HepG2 (cell line): ENCODE measurements at regions not wholly inside any gene's neighbourhood (a gene's known extent, or its start where the extent isn't known, plus 50 kb on each side); places are given as distances from the start of the nearest gene placed in this dataset.
A peak's percentile ranks its signal among the peaks of the same experiment; 100 is the strongest.

ENCODE experiments used
- ATAC-seq: fragments of 200-7000 bp; cut with Tn5 transposase; 3 replicates; pipeline ENCODE4 v1.9.1; 2020; ENCODE audit warnings: mild to moderate bottlenecking, moderate library complexity
- BruUV-seq: library from RNA; stranded (reverse); fragments of 400-500 nt; replicated peaks from 2 replicates; lab custom pipeline; 2021; lab: Mats Ljungman, UMichigan
- CTCF ChIA-PET: fragments of 300-600 bp; formaldehyde crosslinking; extraction: SDS; loops from one replicate; lab custom pipeline; 2021; ENCODE audit warnings: low total read pairs, inconsistent platforms, low intra/inter-chr PET ratio; lab: Yijun Ruan, JAX
- POLR2A ChIA-PET: fragments of 350-600 bp; sonication (Branson Sonifier 250); formaldehyde crosslinking; loops from one replicate; lab custom pipeline; 2020; ENCODE audit warnings: antibody characterized with exemption, inconsistent platforms; lab: Yijun Ruan, JAX
- DNase-seq: peaks from one replicate; pipeline ENCODE4 v3.0.0-alpha.2; 2015; ENCODE audit warnings: low spot score
- FAIRE-seq: peaks from 3 replicates; lab custom pipeline; 2011; peaks lifted over from hg19 to GRCh38; lab: Jason Lieb, UNC
- H2AFZ ChIP-seq: one replicate; pipeline ENCODE4 v1.6.1; 2011; ENCODE audit warnings: low read length, inconsistent platforms
- H3K27ac ChIP-seq: fragments of 300-600 bp; 3 replicates; pipeline ENCODE4 v1.8.0; 2011; ENCODE audit warnings: mixed run types, mild to moderate bottlenecking, mixed read lengths, low read length, inconsistent platforms; ENCODE audit not compliant: insufficient read depth; ENCODE audit errors: extremely low read length
- H3K27me3 ChIP-seq, 2 experiments: fragments of 200-600 bp in 1 of 2; 2 replicates in 1 of 2; 3 replicates in 1 of 2; pipeline versions ENCODE4 v1.6.0 to v1.8.0; 2011; ENCODE audit warnings: low read length in 2 of 2, mild to moderate bottlenecking in 2 of 2, moderate library complexity in 2 of 2, inconsistent platforms in 1 of 2; ENCODE audit not compliant: insufficient read depth in 2 of 2, control insufficient read depth in 1 of 2
- H3K36me3 ChIP-seq, 2 experiments: fragments of 200-600 bp in 1 of 2; replicated peaks in 1 of 2; 2 replicates in 1 of 2; 3 replicates in 1 of 2; pipeline versions ENCODE4 v1.5.1 to v1.8.0; 2011; ENCODE audit warnings: low read length in 2 of 2, inconsistent platforms in 1 of 2; ENCODE audit not compliant: insufficient read depth in 2 of 2, control insufficient read depth in 1 of 2
- H3K4me1 ChIP-seq: 2 replicates; pipeline ENCODE4 v1.5.1; 2012; ENCODE audit warnings: low read length, inconsistent platforms; ENCODE audit not compliant: insufficient read depth
- H3K4me2 ChIP-seq: 2 replicates; pipeline ENCODE4 v1.6.0; 2011; ENCODE audit warnings: low read depth, low read length, inconsistent platforms
- H3K4me3 ChIP-seq, 3 experiments: fragments of 200-600 bp in 1 of 3; sonication (generic), shearing (Covaris generic) in 1 of 3; replicated peaks in 1 of 3; 2 replicates each; pipeline ENCODE4 v1.5.1; 2011 to 2016; ENCODE audit warnings: low read length in 3 of 3, inconsistent platforms in 2 of 3, low read depth in 2 of 3, mild to moderate bottlenecking in 2 of 3, control low read depth in 1 of 3, mixed read lengths in 1 of 3; ENCODE audit not compliant: insufficient read depth in 1 of 3
- H3K79me2 ChIP-seq: one replicate; pipeline ENCODE4 v1.6.1; 2011; ENCODE audit warnings: low read length, inconsistent platforms; ENCODE audit not compliant: insufficient read depth
- H3K9ac ChIP-seq: 2 replicates; pipeline ENCODE4 v1.6.0; 2011; ENCODE audit warnings: mild to moderate bottlenecking, low read depth, low read length, inconsistent platforms; ENCODE audit not compliant: insufficient read depth
- H3K9me3 ChIP-seq: 2 replicates; pipeline ENCODE4 v1.5.1; 2012; ENCODE audit warnings: mild to moderate bottlenecking, low read length
- H4K20me1 ChIP-seq: 2 replicates; pipeline ENCODE4 v1.6.0; 2011; ENCODE audit warnings: inconsistent platforms, mild to moderate bottlenecking, low read length, moderate library complexity; ENCODE audit not compliant: insufficient read depth
- KDM4B ChIP-seq: sonication (generic); formaldehyde crosslinking; IDR thresholded peaks from 2 replicates; pipeline ENCODE4 v1.4.0; 2020; ENCODE audit warnings: missing genetic modification reagents
- MED1 ChIP-seq: sonication (generic); formaldehyde crosslinking; IDR thresholded peaks from 2 replicates; pipeline ENCODE4 v1.4.0; 2020; ENCODE audit warnings: missing genetic modification reagents
- POLR2G ChIP-seq: fragments of 200-400 bp; formaldehyde crosslinking; IDR thresholded peaks from 2 replicates; pipeline ENCODE4 v1.6.1; 2018; ENCODE audit warnings: mild to moderate bottlenecking, low read depth, low read length, moderate library complexity
- SMC3 ChIP-seq: IDR thresholded peaks from 2 replicates; pipeline ENCODE4 v1.6.1; 2011; ENCODE audit warnings: low read length, improper control_type of control experiment
- SNAPC2 ChIP-seq: sonication (generic); formaldehyde crosslinking; IDR thresholded peaks from 2 replicates; pipeline ENCODE4 v1.8.1; 2022; ENCODE audit warnings: mild to moderate bottlenecking, missing genetic modification reagents
- TCF7 ChIP-seq: sonication (generic); IDR thresholded peaks from 2 replicates; pipeline ENCODE4 v1.6.1; 2016; ENCODE audit warnings: antibody characterized with exemption, low read depth
- YEATS2 ChIP-seq: sonication (generic); formaldehyde crosslinking; IDR thresholded peaks from 2 replicates; pipeline ENCODE4 v1.4.0; 2020; ENCODE audit warnings: missing genetic modification reagents, borderline replicate concordance
- ZNF12 ChIP-seq: sonication (generic); formaldehyde crosslinking; IDR thresholded peaks from 2 replicates; pipeline ENCODE4 v1.5.0; 2020; ENCODE audit warnings: missing genetic modification reagents
- ZNF337 ChIP-seq: sonication (generic); formaldehyde crosslinking; IDR thresholded peaks from 2 replicates; pipeline ENCODE4 v1.5.1; 2020; ENCODE audit warnings: missing genetic modification reagents, low read depth, mild to moderate bottlenecking, borderline replicate concordance
- ZNF7 ChIP-seq: IDR thresholded peaks from 2 replicates; pipeline ENCODE4 v1.6.1; 2016; ENCODE audit warnings: missing biosample characterization, missing genetic modification reagents
- ZSCAN22 ChIP-seq: sonication (generic); formaldehyde crosslinking; IDR thresholded peaks from 2 replicates; pipeline ENCODE4 v1.4.0; 2020; ENCODE audit warnings: mild to moderate bottlenecking, missing genetic modification reagents
- WGBS: methylation state at CpG from one replicate; pipeline ENCODE4 v1.1.6; 2017; ENCODE audit warnings: low lambda C conversion rate; 5-methylcytosine and 5-hydroxymethylcytosine counted together
- in situ Hi-C: cut with HindIII; loops from 2 replicates; pipeline ENCODE4 v1.10.0; 2017; ENCODE audit warnings: low pct_unique_long_range_greater_than_20kb; ENCODE audit not compliant: extremely low pct_ligation_motif_present
- intact Hi-C: fragments of 100-400 bp; cut with micrococcal nuclease; formaldehyde crosslinking; loops from one replicate; pipeline ENCODE4 v1.10.0; 2022; ENCODE audit not compliant: unreplicated experiment
- TF ChIP-seq, protein P1 (sequence below): conservative IDR thresholded peaks from 2 replicates; pipeline ENCODE4 v1.6.1; 2018; ENCODE audit warnings: missing genetic modification reagents
- TF ChIP-seq, protein P2 (sequence below): IDR thresholded peaks from 2 replicates; pipeline ENCODE4 v1.6.1; 2016; ENCODE audit warnings: missing biosample characterization, missing genetic modification reagents, low read depth
- TF ChIP-seq, protein P3 (sequence below): sonication (generic); formaldehyde crosslinking; IDR thresholded peaks from 2 replicates; pipeline ENCODE4 v1.4.0; 2020; ENCODE audit warnings: missing genetic modification reagents
- TF ChIP-seq, protein P4 (sequence below): sonication (generic); formaldehyde crosslinking; conservative IDR thresholded peaks from 2 replicates; pipeline ENCODE4 v1.8.0; 2022; ENCODE audit warnings: low read depth, missing genetic modification reagents

DNA sequence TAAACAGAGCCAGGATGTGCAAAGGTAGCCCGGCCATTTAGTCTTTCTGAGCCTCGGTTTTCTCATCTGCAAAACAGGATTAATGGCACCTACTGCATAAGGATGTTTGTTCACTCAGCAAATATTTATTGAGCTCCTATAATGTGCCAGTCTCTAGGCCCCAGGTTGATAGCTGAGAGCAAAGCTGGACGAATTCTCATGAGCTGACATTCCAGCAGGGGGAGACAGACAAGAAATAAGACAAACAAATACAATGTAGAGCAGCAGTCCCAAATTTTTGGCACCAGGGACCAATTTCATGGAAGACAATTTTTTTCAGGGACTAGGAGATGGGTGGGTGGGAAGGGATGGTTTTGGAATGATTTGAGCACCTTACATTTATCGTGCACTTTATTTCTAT lies 74.3 kb upstream of the PAX7 start (continued):
- TF ChIP-seq, protein P1, sequence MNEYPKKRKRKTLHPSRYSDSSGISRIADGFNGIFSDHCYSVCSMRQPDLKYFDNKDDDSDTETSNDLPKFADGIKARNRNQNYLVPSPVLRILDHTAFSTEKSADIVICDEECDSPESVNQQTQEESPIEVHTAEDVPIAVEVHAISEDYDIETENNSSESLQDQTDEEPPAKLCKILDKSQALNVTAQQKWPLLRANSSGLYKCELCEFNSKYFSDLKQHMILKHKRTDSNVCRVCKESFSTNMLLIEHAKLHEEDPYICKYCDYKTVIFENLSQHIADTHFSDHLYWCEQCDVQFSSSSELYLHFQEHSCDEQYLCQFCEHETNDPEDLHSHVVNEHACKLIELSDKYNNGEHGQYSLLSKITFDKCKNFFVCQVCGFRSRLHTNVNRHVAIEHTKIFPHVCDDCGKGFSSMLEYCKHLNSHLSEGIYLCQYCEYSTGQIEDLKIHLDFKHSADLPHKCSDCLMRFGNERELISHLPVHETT (CRISPR knock-in tag) = no peak
- TF ChIP-seq, protein P2, sequence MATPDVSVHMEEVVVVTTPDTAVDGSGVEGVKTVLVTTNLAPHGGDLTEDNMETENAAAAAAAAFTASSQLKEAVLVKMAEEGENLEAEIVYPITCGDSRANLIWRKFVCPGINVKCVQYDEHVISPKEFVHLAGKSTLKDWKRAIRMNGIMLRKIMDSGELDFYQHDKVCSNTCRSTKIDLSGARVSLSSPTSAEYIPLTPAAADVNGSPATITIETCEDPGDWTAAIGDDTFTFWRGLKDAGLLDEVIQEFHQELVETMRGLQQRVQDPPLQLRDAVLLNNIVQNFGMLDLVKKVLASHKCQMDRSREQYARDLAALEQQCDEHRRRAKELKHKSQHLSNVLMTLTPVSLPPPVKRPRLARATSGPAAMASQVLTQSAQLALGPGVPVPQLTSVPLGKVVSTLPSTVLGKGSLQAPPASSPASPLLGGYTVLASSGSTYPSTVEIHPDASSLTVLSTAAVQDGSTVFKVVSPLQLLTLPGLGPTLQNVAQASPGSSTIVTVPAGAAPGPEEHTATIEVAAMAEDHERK = no peak
- peak; percentile 22; the same call in 1 of the 2 replicates for TF ChIP-seq SMC3

DNA sequence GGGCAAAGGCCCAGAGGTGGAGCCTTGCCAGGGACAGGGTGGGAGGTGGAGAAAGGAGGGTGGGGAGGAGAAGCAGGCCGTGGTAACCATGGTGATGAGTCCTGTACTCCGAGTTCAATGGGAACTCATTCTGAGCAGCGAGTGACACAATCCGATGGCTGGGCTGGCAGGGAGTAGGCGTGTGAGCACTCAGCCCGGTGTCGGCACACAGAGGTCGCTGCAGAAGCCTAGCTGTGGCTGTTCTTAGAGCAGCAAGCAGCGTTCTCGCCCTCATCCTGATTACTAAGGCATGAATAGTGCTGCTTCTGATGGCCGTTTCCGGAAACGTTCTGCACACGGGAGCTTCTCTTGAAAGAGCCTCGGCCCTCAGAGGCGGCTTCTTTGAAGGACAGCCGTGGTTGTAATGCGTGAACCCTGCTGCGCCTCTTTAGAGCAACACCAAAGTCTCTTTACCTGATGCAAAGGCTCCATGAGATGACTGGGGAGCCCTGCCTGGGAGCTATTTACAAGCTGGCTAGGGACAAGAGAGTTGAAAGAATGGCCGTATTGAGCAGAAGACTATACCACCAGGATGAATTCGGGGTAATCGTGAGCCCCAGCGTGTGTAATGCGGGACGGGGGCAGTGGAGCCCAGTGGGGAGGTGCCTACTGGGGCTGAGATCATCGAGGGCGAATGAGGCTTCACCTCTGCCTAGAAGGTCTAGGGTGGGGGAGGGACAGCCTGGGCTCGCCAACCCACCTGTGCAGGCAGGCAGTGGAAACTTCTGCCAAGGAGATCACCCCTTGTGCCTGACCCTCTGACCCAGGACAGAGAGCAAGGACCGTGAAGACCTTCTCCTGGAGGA lies 72.8 kb upstream of the PAX7 start:
- ChIA-PET POLR2A (no interaction called here), CTCF (no interaction called here)
- peak; percentile 75 for ATAC-seq
- Histone ChIP-seq H3K4me2 (no peak overlapping the region), H2AFZ (no peak overlapping the region), H3K79me2 (no peaks in the 10 kb centered on the region), H3K4me3 (no peak overlapping the region), H3K27me3 (peaks cover 6 to 31% of the 10 kb centered on the region in 2 experiments; a peak in 4 of 5 replicates)
- peak; percentile 73; the same call in 1 of the 2 replicates for TF ChIP-seq ZSCAN22 (CRISPR knock-in tag)
- peak; percentile 76 for TF ChIP-seq ZNF7 (CRISPR knock-in tag)
- no peak for TF ChIP-seq YEATS2 (CRISPR knock-in tag)
- TF ChIP-seq, protein P3, sequence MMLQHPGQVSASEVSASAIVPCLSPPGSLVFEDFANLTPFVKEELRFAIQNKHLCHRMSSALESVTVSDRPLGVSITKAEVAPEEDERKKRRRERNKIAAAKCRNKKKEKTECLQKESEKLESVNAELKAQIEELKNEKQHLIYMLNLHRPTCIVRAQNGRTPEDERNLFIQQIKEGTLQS (CRISPR knock-in tag) = no peak
- TF ChIP-seq KDM4B (CRISPR knock-in tag) = no peak
- no peak for TF ChIP-seq ZNF337
- peak; percentile 88 for TF ChIP-seq ZNF12 (CRISPR knock-in tag)
- no peak for TF ChIP-seq POLR2G
- TF ChIP-seq SNAPC2 (CRISPR knock-in tag) = no peak
- peak; percentile 4; the same call in 1 of the 2 replicates for TF ChIP-seq TCF7
- TF ChIP-seq, protein P4, sequence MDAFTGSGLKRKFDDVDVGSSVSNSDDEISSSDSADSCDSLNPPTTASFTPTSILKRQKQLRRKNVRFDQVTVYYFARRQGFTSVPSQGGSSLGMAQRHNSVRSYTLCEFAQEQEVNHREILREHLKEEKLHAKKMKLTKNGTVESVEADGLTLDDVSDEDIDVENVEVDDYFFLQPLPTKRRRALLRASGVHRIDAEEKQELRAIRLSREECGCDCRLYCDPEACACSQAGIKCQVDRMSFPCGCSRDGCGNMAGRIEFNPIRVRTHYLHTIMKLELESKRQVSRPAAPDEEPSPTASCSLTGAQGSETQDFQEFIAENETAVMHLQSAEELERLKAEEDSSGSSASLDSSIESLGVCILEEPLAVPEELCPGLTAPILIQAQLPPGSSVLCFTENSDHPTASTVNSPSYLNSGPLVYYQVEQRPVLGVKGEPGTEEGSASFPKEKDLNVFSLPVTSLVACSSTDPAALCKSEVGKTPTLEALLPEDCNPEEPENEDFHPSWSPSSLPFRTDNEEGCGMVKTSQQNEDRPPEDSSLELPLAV (CRISPR knock-in tag) = no peak
- TF ChIP-seq MED1 = no peak
- TF ChIP-seq, all 625 proteins: peak for 4
- Histone ChIP-seq H3K27ac (no peak overlapping the region), H3K9me3 (no peaks in the 10 kb centered on the region), H3K4me1 (no peaks in the 10 kb centered on the region), H3K9ac (no peak overlapping the region), H4K20me1 (no peaks in the 10 kb centered on the region), H3K36me3 (no peaks in the 10 kb centered on the region)
- FAIRE-seq (no peak), DNase-seq (peak; percentile 21)
- in situ Hi-C loops (no loop called here), intact Hi-C loops (no loop called here)
- no TSS peak for BruUV-seq
- WGBS = 2% methylated on average over 20 of the region's 29 CpGs
